ENCODE measurements at regions not wholly inside any gene's neighbourhood (a gene's known extent, or its start where the extent isn't known, plus 50 kb on each side); places are given as distances from the start of the nearest gene placed in this dataset.

DNA sequence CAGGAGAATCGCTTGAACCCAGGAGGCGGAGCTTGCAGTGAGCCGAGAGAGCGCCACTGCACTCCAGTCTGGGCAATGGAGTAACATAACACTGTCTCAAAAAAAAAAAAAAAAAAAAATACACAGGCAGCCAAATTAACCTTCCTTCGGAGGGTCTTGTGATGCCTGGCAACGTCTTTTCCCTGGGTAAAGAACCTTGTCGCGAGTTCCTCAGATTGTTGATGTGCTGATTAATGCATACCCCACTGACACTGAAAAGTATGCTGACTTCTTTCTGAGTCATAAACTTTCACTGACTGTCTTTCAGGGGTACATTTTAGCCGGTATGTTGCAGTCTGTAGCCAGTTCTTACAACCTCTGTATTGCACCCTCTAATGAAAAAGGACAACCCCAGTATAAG is 95.1 kb upstream of the SOD1 start:
- TF ChIP-seq, protein P1, sequence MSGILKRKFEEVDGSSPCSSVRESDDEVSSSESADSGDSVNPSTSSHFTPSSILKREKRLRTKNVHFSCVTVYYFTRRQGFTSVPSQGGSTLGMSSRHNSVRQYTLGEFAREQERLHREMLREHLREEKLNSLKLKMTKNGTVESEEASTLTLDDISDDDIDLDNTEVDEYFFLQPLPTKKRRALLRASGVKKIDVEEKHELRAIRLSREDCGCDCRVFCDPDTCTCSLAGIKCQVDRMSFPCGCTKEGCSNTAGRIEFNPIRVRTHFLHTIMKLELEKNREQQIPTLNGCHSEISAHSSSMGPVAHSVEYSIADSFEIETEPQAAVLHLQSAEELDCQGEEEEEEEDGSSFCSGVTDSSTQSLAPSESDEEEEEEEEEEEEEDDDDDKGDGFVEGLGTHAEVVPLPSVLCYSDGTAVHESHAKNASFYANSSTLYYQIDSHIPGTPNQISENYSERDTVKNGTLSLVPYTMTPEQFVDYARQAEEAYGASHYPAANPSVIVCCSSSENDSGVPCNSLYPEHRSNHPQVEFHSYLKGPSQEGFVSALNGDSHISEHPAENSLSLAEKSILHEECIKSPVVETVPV (CRISPR knock-in tag; IDR thresholded peaks at IDR 0.05) = no peak
- TF ChIP-seq ZFP30 (CRISPR knock-in tag; IDR thresholded peaks at IDR 0.05) (no peak), ARNTL (CRISPR knock-in tag; IDR thresholded peaks at IDR 0.05; ENCODE audit: borderline replicate concordance, low read depth) (no peak), TCF4 (CRISPR knock-in tag; IDR thresholded peaks at IDR 0.05; ENCODE audit: borderline replicate concordance) (no peak), PPARA (CRISPR knock-in tag; IDR thresholded peaks at IDR 0.05; ENCODE audit: borderline replicate concordance) (no peak), GLIS3 (CRISPR knock-in tag; IDR thresholded peaks at IDR 0.05) (no peak)
- TF ChIP-seq, protein P2, sequence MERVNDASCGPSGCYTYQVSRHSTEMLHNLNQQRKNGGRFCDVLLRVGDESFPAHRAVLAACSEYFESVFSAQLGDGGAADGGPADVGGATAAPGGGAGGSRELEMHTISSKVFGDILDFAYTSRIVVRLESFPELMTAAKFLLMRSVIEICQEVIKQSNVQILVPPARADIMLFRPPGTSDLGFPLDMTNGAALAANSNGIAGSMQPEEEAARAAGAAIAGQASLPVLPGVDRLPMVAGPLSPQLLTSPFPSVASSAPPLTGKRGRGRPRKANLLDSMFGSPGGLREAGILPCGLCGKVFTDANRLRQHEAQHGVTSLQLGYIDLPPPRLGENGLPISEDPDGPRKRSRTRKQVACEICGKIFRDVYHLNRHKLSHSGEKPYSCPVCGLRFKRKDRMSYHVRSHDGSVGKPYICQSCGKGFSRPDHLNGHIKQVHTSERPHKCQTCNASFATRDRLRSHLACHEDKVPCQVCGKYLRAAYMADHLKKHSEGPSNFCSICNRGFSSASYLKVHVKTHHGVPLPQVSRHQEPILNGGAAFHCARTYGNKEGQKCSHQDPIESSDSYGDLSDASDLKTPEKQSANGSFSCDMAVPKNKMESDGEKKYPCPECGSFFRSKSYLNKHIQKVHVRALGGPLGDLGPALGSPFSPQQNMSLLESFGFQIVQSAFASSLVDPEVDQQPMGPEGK (CRISPR knock-in tag; IDR thresholded peaks at IDR 0.05; ENCODE audit: borderline replicate concordance) = no peak
- TF ChIP-seq, protein P3, sequence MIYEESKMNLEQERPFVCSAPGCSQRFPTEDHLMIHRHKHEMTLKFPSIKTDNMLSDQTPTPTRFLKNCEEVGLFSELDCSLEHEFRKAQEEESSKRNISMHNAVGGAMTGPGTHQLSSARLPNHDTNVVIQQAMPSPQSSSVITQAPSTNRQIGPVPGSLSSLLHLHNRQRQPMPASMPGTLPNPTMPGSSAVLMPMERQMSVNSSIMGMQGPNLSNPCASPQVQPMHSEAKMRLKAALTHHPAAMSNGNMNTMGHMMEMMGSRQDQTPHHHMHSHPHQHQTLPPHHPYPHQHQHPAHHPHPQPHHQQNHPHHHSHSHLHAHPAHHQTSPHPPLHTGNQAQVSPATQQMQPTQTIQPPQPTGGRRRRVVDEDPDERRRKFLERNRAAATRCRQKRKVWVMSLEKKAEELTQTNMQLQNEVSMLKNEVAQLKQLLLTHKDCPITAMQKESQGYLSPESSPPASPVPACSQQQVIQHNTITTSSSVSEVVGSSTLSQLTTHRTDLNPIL (CRISPR knock-in tag; IDR thresholded peaks at IDR 0.05; ENCODE audit: low read depth) = no peak
- ATAC-seq = no peak

DNA sequence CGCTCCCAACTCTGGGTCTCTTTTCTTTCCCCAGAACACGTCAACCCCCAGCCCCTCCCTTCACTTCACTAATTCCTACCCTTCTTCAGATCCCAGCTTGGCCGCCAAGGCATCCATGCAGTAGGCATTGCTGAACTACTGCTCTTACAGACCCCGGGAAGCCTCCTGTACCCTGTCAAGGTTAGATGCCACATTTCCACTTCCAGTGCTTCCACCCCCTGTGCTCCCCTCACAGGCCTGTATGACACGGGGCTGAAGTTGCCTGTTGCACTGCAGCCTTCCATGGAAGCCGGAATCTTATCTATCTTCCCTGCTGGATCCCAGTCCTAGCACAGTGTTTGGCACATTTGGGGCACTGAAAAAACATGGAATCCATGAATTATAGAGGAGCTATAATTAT is 99.0 kb upstream of the SOD1 start:
- ATAC-seq = no peak
- TF ChIP-seq OSR1 (CRISPR knock-in tag; IDR thresholded peaks at IDR 0.05) (no peak), TOX (CRISPR knock-in tag; IDR thresholded peaks at IDR 0.05; ENCODE audit: borderline replicate concordance) (no peak), SNAI2 (CRISPR knock-in tag; IDR thresholded peaks at IDR 0.05) (no peak), ZFP3 (CRISPR knock-in tag; IDR thresholded peaks at IDR 0.05) (no peak), RARB (CRISPR knock-in tag; IDR thresholded peaks at IDR 0.05) (no peak), BACH2 (CRISPR knock-in tag; IDR thresholded peaks at IDR 0.05; ENCODE audit: borderline replicate concordance) (no peak), ZNF8 (CRISPR knock-in tag; IDR thresholded peaks at IDR 0.05) (no peak), ZFP30 (CRISPR knock-in tag; IDR thresholded peaks at IDR 0.05) (no peak), ZNF70 (CRISPR knock-in tag; IDR thresholded peaks at IDR 0.05) (no peak), PPARA (CRISPR knock-in tag; IDR thresholded peaks at IDR 0.05; ENCODE audit: borderline replicate concordance) (no peak), CSDC2 (CRISPR knock-in tag; IDR thresholded peaks at IDR 0.05) (no peak), ESRRG (CRISPR knock-in tag; IDR thresholded peaks at IDR 0.05) (no peak), TCF4 (CRISPR knock-in tag; IDR thresholded peaks at IDR 0.05; ENCODE audit: borderline replicate concordance) (no peak), GLIS3 (CRISPR knock-in tag; IDR thresholded peaks at IDR 0.05) (no peak), ISL1 (CRISPR knock-in tag; IDR thresholded peaks at IDR 0.05) (no peak), ZNF565 (CRISPR knock-in tag; conservative IDR thresholded peaks at IDR 0.05; ENCODE audit: low read depth) (no peak)
- TF ChIP-seq, protein P3 (CRISPR knock-in tag; IDR thresholded peaks at IDR 0.05; ENCODE audit: low read depth) = no peak
- TF ChIP-seq, protein P2 (CRISPR knock-in tag; IDR thresholded peaks at IDR 0.05; ENCODE audit: borderline replicate concordance) = no peak
- TF ChIP-seq, protein P4, sequence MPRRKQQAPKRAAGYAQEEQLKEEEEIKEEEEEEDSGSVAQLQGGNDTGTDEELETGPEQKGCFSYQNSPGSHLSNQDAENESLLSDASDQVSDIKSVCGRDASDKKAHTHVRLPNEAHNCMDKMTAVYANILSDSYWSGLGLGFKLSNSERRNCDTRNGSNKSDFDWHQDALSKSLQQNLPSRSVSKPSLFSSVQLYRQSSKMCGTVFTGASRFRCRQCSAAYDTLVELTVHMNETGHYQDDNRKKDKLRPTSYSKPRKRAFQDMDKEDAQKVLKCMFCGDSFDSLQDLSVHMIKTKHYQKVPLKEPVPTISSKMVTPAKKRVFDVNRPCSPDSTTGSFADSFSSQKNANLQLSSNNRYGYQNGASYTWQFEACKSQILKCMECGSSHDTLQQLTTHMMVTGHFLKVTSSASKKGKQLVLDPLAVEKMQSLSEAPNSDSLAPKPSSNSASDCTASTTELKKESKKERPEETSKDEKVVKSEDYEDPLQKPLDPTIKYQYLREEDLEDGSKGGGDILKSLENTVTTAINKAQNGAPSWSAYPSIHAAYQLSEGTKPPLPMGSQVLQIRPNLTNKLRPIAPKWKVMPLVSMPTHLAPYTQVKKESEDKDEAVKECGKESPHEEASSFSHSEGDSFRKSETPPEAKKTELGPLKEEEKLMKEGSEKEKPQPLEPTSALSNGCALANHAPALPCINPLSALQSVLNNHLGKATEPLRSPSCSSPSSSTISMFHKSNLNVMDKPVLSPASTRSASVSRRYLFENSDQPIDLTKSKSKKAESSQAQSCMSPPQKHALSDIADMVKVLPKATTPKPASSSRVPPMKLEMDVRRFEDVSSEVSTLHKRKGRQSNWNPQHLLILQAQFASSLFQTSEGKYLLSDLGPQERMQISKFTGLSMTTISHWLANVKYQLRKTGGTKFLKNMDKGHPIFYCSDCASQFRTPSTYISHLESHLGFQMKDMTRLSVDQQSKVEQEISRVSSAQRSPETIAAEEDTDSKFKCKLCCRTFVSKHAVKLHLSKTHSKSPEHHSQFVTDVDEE (CRISPR knock-in tag; IDR thresholded peaks at IDR 0.05) = no peak

Data from SK-N-SH treated with all-trans-retinoic acid at 6 μM for 48 hours (cell line).